ENCODE measurements at regions not wholly inside any gene's neighbourhood (a gene's known extent, or its start where the extent isn't known, plus 50 kb on each side); places are given as distances from the start of the nearest gene placed in this dataset.

DNA sequence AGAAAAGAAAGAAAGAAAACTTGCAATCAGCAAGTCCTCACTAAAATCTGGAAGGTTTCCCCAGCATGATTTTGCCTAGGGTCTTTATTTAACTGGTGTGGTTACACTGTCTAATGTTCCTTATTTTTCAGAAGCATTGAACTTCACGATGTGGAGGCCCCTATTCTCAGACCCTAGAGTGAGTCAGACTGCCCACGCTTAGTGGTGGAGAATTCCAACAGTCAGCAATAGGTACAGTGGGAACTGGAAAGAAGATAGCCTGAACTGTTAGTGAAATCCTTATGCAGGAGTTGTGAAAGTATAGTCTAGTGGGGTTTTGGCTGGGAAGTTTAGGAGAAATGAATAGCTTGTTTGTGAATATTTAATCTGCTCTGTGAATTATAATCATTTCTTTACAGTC, 115.0 kb downstream of the FZD1 start:
- no peaks in the 10 kb centered on the region for H3F3A ChIP-seq (ENCODE audit: low read depth)
- no peaks in the 10 kb centered on the region for H3K79me2 ChIP-seq (ENCODE audit: insufficient read depth, low read length)
- no peaks in the 10 kb centered on the region for H3K4me1 ChIP-seq (ENCODE audit: insufficient read depth, low read length, poor library complexity, severe bottlenecking)
- no peak overlapping the region for H3K4me3 ChIP-seq (ENCODE audit: low read length, poor library complexity, severe bottlenecking)
- H4K20me1 ChIP-seq (ENCODE audit: insufficient read depth, low read length, poor library complexity, severe bottlenecking), result no peaks in the 10 kb centered on the region
- H2AFZ ChIP-seq (ENCODE audit: low read length), result no peak overlapping the region
- no peaks in the 10 kb centered on the region for H3K9me2 ChIP-seq (replicated peaks; ENCODE audit: low read depth, low read length)
- no peaks in the 10 kb centered on the region for H3K9me3 ChIP-seq (ENCODE audit: insufficient read depth, low read depth, low read length)
- H3K27me3 ChIP-seq (ENCODE audit: insufficient read depth, low read length, poor library complexity, severe bottlenecking), result no peaks in the 10 kb centered on the region
- H3K36me3 ChIP-seq (ENCODE audit: insufficient read depth, low read length), result no peaks in the 10 kb centered on the region
- H3K4me2 ChIP-seq (ENCODE audit: low read depth, low read length, poor library complexity, severe bottlenecking), result no peak overlapping the region
- TF ChIP-seq, protein P1, sequence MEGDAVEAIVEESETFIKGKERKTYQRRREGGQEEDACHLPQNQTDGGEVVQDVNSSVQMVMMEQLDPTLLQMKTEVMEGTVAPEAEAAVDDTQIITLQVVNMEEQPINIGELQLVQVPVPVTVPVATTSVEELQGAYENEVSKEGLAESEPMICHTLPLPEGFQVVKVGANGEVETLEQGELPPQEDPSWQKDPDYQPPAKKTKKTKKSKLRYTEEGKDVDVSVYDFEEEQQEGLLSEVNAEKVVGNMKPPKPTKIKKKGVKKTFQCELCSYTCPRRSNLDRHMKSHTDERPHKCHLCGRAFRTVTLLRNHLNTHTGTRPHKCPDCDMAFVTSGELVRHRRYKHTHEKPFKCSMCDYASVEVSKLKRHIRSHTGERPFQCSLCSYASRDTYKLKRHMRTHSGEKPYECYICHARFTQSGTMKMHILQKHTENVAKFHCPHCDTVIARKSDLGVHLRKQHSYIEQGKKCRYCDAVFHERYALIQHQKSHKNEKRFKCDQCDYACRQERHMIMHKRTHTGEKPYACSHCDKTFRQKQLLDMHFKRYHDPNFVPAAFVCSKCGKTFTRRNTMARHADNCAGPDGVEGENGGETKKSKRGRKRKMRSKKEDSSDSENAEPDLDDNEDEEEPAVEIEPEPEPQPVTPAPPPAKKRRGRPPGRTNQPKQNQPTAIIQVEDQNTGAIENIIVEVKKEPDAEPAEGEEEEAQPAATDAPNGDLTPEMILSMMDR (conservative IDR thresholded peaks at IDR 0.05; ENCODE audit: low read length), result no peak
- TF ChIP-seq EZH2phosphoT487 (IDR thresholded peaks at IDR 0.05; ENCODE audit: borderline replicate concordance), result no peak
- no peak overlapping the region for H3K9ac ChIP-seq (ENCODE audit: low read depth, low read length, poor library complexity, severe bottlenecking)

DNA sequence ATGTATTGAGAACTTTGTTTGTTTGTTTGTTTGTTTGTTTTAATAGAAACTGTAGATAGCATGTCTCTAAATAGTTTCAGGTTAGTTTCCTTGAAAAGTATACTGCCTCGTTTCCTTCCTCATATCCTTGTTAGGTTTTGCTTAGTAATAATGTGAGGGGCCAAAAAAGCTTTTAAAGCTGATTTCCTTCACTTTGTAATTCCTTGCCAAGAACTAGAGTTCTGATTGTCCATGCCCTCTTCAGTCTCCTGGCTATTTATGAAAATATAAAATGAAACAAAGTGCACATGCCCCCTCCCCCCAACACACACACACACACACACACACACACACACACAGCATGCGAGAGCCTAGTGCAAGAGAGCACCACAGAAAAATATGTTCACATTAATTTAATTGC, 115.8 kb downstream of the FZD1 start:
- TF ChIP-seq, protein P1 (conservative IDR thresholded peaks at IDR 0.05; ENCODE audit: low read length), result no peak
- no peak for TF ChIP-seq EZH2phosphoT487 (IDR thresholded peaks at IDR 0.05; ENCODE audit: borderline replicate concordance)
- Histone ChIP-seq H3F3A (ENCODE audit: low read depth) (no peaks in the 10 kb centered on the region), H4K20me1 (ENCODE audit: insufficient read depth, low read length, poor library complexity, severe bottlenecking) (no peaks in the 10 kb centered on the region), H3K4me3 (ENCODE audit: low read length, poor library complexity, severe bottlenecking) (no peak overlapping the region), H3K36me3 (ENCODE audit: insufficient read depth, low read length) (no peaks in the 10 kb centered on the region), H2AFZ (ENCODE audit: low read length) (no peak overlapping the region), H3K9me2 (replicated peaks; ENCODE audit: low read depth, low read length) (no peaks in the 10 kb centered on the region), H3K4me1 (ENCODE audit: insufficient read depth, low read length, poor library complexity, severe bottlenecking) (no peaks in the 10 kb centered on the region), H3K4me2 (ENCODE audit: low read depth, low read length, poor library complexity, severe bottlenecking) (no peak overlapping the region), H3K27me3 (ENCODE audit: insufficient read depth, low read length, poor library complexity, severe bottlenecking) (no peaks in the 10 kb centered on the region), H3K9ac (ENCODE audit: low read depth, low read length, poor library complexity, severe bottlenecking) (no peak overlapping the region), H3K9me3 (ENCODE audit: insufficient read depth, low read depth, low read length) (no peaks in the 10 kb centered on the region), H3K79me2 (ENCODE audit: insufficient read depth, low read length) (no peaks in the 10 kb centered on the region)

DNA sequence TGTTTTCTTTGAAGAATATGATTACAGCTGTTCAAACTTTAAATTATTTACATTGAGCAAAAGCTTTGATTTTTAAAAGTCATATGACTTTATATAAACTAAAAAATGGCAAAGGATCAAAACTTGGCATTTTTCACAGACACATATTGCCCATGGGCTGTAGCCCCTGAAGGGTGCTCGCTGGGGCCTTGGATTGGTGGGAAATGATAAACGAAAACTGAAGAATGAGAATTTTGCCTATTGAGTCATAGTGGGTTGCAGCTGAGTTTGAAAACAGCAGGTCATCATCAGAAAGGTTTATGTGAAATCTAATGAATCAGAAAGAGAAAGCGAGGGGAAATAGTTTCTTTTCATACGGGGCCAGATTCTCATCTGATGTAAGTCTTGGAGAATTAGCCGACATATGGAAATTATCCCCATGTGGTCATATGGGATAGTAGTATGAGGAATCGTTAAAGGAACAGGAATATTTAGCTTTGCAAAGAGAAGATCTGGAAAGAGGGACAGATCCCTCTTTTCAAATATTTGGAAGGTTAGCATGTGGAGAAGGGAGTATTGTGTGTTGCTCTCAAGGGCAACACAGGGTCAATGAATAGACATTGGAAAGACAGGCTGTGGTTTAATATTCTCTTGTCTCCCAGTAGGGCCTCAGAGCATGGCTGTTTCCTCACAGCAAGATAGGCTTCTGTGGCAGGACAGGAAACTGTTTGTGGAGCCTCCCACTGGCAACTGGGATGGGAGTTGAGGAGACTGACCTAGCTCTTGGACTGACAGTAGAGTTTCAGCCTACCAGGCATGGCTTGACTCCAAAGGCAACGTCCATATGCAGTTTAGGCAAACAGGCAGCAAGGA, 119.0 kb downstream of the FZD1 start:
- H3K4me1 ChIP-seq (ENCODE audit: insufficient read depth, low read length, poor library complexity, severe bottlenecking), result no peaks in the 10 kb centered on the region
- H3K27me3 ChIP-seq (ENCODE audit: insufficient read depth, low read length, poor library complexity, severe bottlenecking), result no peaks in the 10 kb centered on the region
- H4K20me1 ChIP-seq (ENCODE audit: insufficient read depth, low read length, poor library complexity, severe bottlenecking), result no peaks in the 10 kb centered on the region
- H3K9me2 ChIP-seq (replicated peaks; ENCODE audit: low read depth, low read length), result no peaks in the 10 kb centered on the region
- no peaks in the 10 kb centered on the region for H3K9me3 ChIP-seq (ENCODE audit: insufficient read depth, low read depth, low read length)
- no peaks in the 10 kb centered on the region for H3F3A ChIP-seq (ENCODE audit: low read depth)
- no peak overlapping the region for H2AFZ ChIP-seq (ENCODE audit: low read length)
- TF ChIP-seq, protein P1 (conservative IDR thresholded peaks at IDR 0.05; ENCODE audit: low read length), result no peak
- TF ChIP-seq EZH2phosphoT487 (IDR thresholded peaks at IDR 0.05; ENCODE audit: borderline replicate concordance), result no peak
- H3K4me3 ChIP-seq (ENCODE audit: low read length, poor library complexity, severe bottlenecking), result no peak overlapping the region
- H3K9ac ChIP-seq (ENCODE audit: low read depth, low read length, poor library complexity, severe bottlenecking), result no peak overlapping the region
- no peaks in the 10 kb centered on the region for H3K36me3 ChIP-seq (ENCODE audit: insufficient read depth, low read length)
- no peaks in the 10 kb centered on the region for H3K79me2 ChIP-seq (ENCODE audit: insufficient read depth, low read length)
- no peak overlapping the region for H3K4me2 ChIP-seq (ENCODE audit: low read depth, low read length, poor library complexity, severe bottlenecking)
